ENCODE measurements at regions not wholly inside any gene's neighbourhood (a gene's known extent, or its start where the extent isn't known, plus 50 kb on each side); places are given as distances from the start of the nearest gene placed in this dataset.
"Not testable (repeated sequence)": the region's sequence is repeated elsewhere in the genome, so short reads cannot be mapped to it uniquely, and the experiment has no call there.

DNA sequence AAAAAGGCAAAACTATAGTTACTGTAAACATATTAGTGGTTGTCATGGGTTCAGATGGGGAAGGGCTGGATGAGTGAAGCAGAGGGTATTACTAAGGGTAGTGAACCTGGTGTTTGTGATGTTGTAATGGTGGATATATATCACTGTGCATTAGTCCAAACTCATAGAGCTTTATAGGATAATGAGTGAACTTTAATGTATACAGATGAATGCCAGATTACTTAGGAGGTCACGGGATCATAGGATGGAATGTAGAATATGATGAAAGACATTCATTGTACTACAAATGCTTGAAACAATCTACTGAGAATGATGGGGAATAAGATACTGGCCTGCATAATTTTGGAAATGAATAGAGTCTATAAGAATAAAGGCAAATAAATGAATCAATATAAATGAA is 226.7 kb upstream of the ZNF804A start:
- DNase-seq = no peak

DNA sequence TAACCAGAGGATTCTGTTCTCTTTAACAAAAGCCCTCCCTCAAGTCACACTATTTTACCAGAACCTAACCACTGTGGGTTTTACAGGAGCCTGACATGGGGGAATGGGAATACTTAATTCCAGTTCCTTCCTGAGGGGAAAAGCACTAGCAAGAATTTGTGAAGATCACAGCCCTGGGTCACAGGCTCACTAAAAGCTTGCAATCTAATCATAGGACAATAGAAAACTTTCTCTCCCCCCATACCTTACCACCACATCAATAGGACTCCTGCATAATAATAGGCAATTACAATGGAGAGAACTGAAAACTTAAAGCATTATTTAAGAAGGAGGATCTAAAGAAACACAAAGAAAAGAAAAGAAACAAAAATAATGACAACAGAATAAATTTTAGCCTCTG is 225.8 kb upstream of the ZNF804A start:
- DNase-seq = no peak

DNA sequence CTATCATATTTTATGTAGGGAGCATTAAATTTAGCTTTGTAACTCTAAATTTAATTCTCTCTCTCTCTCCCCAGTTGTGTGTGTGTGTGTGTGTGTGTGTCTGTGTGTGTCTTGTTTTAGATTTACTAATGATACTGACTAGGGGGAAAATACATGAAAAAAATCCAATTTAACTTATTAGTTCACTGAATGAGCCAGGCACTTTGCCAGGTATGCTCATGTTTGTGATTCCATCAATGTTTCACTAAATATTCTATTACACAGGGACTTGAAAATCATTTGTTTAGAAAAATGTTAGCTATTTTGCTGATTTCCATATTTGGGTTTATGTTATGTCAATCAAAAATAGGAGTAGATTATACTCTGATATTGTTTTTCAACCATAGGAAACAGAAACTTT is 203.7 kb upstream of the ZNF804A start:
- DNase-seq = no peak

DNA sequence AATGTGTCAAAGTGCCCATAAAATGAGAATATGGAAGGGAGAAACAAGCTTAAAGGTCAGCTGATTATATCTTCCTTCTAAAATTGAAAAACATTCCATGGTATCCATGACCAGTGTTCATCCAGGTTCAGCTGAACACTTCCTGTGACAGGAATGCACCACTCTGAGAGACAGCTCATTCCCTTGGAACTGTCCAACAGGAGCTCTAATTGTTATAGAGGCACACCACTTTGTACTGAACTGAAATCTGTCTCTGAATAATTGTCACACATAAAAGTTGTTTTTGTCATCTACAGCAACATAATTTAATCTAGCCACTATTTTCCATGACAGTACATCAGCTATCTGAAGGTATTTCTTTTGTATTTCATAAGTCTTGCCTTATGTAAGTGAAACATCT is 195.9 kb upstream of the ZNF804A start:
- no peak for DNase-seq

DNA sequence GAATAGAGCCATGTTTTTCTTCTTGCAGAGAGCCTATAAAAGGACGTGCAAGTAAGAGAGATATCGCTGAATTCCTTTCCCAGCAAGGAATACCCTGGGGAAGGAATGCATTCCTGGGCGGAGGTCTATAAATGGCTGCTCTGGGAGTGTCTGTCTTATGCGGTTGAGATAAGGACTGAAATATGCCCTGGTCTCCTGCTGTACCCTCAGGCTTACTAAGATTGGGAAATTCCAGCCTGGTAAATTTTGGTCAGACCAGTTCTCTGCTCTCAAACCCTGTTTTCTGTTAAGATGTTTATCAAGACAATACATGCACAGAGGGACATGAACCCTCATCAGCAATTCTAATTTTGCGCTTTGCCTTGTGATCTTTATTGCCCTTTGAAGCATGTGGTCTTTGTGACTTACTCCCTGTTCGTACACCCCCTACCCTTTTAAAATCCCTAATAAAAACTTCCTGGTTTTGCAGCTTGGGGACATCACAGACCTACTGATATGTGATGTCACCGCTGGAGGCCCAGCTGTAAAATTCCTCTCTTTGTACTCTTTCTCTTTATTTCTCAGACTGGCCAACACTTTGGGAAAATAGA is 191.2 kb upstream of the ZNF804A start:
- not testable (repeated sequence) for DNase-seq

DNA sequence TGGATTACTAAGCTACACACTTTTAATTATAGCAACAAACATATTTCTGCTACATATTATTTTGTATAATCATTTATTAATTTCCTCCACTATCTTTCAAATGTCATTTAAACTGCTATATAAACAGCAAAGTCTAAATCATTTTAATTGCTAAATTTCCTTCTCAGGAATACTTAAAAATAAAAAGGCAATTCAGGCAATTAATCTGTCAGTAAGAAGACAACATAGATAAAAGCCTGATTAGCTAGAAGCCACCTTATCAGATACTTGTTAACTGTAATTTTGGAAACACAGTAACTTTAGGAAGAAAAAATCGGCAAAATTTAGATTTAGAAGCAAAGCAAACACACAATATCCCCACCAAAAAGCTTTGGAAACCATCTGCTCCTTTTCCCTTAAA is 188.2 kb upstream of the ZNF804A start:
- DNase-seq = no peak

DNA sequence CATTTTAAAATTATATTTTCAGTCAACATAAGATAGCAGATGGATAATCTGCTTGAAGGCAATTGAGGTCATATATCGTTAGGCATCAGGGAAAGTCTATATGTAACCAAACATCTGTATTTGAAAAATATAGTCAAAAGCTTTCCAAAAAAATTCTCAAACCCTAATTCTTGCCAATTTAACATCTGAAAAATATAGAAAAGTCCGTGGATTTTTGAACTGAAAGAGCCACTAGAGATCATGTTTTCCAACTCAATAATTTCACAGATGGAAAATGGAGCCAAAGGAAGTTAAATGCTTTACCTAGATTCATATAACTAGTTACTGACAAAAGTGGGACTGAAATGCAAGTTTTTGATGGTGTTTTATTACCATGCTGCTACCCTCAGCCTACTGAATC is 185.1 kb upstream of the ZNF804A start:
- no peak for DNase-seq

DNA sequence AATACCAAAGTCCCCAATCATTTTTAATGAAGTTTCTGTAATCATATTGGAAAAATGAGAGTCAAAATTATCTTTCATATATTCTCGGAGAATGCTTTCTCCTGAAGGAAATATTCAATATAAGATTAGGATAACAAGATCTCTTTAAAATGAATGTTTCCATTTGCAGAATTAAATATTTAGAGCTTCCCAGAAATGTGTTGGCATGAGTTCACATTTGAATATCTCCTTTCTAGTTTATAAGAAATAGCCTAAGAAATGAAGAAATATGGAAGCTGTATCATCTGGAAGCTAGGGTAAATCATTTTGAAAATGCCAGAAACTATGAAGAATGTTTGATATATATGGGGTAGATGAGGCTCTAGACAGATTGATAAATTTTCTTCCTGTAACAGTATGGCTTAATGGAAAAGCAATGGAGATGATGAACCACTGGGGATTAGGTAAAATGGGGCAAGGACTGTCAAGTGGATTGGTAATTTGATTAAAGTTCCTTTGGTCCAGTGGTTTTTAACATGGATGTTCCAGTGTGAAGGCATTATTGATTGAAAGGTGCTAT is 184.6 kb upstream of the ZNF804A start:
- no peak for DNase-seq

DNA sequence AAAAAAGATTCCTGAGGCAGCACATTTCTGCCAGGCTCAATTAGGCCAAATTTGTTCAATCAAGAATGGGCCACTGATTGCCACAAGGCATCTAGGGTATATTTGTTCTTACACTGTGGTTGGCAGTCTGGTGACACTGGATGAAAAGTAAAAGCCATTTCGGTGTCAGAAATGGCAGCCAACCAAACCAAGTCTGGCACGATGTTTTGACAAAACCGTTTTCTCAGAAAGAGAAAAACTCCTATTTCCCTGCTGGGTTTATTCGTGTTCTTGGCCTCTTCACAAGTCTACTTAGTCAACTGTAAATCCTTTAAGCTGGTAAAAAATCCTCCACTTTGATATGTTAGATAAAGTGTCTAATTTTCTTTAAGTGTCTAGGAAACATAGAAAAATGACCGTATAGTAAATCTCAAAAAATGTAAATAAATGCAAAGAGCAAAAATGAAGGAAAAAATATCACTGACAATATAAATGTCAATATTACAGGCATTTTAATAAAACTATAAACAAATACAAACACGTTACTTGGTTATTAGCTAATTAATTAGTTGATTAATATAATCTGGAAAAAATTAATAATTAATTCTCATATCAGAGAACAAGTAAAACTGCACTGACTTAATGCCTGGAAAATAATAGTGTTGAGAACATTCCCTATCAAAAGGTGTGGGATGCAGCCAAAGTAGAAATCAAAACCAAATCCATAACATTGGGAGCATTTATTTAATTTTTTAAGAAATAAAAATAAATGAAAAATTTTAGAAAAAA is 182.0 kb upstream of the ZNF804A start:
- no peak for DNase-seq

DNA sequence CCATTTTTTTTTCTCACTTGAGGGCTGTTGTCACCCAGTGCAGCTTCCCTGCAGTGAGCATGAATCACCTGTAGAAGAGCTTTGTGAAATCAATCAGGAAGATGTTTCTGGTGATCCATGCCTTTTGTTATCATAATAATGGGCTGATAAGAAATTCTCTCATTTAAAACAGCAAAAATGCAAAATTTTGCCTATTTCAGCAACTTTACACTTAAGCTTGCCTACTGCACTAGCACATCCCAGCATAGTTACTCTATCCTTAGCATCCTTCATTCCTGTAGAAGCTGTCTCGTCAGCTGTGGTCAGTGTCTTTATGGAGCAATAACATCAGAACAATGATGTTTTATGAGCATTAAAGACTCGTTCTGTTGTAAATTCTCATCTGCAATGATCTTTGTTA is 178.6 kb upstream of the ZNF804A start:
- DNase-seq = no peak

DNA sequence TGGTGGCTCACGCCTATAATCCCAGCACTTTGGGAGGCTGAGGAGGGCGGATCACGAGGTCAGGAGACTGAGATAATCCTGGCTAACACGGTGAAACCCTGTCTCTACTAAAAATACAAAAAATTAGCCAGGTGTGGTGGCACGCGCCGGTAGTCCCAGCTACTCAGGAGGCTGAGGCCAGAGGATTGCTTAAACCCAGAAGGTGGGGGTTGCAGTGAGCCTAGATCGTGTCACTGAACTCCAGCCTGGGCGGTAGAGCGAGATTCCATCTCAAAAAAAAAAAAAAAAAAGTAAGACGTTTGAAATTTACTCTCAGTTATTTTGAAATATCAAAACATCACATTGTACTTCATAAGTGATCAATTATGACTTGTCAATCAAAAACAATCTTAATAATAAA is 176.9 kb upstream of the ZNF804A start:
- not testable (repeated sequence) for DNase-seq

DNA sequence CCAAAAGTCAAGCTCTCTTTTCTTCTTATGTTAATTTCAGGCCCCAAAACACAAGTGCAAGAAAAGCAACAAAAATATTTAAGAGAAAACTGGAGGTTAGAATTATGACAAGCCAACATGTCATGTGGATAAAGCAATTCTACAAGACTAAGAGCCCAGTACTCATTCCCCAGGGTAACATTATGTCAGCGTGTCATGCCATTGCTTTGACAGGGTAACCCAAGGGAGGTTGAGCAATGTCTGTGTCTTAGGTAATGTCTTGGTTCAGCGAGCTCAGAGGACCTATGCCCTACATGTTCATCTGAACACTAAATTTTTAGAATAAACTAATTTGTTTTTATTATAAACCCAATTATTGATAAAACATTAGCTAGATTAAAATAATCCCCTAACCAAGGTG is 173.2 kb upstream of the ZNF804A start:
- DNase-seq = no peak

DNA sequence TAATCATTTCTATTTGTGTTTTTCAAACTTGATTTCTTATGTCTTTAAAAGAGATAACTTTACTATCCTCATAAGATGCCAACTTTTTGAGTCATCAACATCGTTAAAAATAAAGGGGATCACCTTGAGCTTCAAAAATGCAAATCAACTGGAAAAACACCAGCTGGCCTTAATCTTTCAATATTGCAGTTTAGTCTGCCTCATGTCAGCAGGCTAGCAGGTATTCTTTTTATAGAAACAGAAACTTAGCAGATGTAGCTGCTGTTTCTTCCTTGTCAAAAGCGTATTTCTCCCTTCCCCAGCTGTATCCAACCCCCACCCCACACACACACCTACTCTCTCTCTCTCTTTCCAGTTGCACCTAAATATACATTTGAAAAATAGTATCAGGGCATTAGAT is 154.1 kb upstream of the ZNF804A start:
- peak; percentile 7 for DNase-seq

DNA sequence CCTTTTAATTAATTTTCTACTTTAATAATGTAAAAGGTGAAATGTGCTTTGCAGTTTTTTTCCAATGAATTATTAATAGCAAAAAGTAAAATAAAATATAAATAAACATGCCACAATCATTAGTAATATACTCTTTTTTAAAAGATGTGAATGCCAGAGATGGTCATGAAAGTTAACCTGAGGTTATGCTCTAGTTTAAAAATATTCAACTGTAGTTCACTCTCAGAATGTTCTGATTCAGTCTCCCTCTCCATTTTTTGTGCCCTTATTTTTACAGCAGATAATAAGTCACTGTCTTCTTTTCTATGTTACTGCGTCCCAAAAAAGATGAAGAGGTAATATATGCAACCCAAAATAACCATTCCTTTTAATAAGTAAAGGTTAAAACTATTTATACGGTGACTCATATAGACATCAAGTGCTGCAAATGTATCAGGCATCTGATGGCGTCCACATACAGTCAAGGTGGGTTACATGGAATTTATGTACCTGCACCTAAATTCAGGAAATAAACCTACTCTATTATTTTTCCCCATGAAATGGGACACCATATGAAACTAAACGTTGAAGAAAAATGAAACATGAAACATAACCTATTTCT is 153.6 kb upstream of the ZNF804A start:
- no peak for DNase-seq

DNA sequence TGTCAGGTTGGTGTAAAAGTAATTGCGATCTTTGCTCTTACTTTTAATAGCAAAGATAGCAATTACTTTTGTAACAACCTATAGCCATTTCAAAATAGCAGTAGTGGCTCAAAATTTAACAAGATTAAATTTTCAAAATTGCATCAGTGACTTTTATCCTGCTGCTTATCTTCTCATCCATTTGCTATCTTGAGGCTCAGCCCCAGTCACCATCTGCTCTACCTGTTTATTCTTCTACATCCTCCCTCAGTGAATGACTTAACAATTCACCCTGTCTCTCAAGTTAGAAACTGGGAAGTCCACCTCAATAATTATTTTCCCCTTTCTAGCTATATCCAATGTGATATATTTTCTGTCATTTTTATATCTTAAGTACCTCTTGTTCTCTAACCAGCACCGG is 148.6 kb upstream of the ZNF804A start:
- DNase-seq = no peak

DNA sequence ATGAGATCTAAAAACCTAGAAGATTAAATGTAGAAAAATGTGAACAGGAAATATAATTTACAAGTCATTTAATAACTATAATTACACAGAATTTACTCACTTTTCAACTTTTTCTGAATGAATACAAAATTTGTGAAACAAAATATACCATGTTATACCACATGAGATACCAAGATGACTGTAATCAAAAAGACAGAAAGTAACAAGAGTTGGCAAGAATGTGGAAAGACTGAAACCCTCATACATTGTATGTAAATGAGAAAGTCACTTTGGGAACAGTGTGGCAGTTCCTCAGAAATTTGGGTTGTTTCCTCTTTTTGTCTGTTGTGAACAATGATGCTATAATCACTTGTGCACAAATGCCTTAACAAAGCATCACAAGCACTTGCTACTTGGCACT is 145.4 kb upstream of the ZNF804A start:
- DNase-seq = no peak

DNA sequence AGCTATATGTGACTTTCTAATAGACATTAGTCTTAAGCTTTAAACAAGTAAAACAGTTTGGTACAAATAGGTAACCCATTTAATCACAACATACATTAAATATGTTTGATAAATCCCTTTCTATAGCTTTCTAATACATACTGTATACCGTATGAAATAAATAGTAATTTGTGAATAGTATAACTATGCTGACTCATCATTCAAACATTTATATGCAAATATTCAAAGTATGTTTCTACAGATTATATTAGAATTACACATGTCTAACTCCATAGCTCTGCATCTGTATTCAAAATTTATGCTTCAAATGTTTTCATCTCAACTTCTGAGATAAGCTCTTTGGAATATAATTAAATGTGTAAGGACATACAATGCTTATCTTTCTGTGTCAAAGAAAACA is 142.7 kb upstream of the ZNF804A start:
- no peak for DNase-seq

DNA sequence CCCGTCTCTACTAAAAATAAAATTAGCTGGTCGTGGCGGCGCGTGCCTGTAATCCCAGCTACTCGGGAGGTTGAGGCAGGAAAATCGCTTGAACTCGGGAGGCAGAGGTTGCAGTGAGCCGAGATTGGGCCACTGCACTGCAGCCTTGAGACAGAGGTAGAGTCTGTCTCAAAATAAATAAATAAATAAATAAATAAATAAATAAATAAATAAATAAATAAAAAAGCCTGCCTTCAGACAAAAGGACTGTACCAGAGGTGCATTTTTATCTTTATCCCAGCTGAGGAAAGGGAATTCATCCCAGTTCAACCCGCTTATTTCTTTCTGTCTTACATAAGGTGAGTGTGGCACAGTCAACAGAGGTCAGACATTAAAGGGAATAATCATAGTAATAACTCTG is 141.6 kb upstream of the ZNF804A start:
- DNase-seq = not testable (repeated sequence)

DNA sequence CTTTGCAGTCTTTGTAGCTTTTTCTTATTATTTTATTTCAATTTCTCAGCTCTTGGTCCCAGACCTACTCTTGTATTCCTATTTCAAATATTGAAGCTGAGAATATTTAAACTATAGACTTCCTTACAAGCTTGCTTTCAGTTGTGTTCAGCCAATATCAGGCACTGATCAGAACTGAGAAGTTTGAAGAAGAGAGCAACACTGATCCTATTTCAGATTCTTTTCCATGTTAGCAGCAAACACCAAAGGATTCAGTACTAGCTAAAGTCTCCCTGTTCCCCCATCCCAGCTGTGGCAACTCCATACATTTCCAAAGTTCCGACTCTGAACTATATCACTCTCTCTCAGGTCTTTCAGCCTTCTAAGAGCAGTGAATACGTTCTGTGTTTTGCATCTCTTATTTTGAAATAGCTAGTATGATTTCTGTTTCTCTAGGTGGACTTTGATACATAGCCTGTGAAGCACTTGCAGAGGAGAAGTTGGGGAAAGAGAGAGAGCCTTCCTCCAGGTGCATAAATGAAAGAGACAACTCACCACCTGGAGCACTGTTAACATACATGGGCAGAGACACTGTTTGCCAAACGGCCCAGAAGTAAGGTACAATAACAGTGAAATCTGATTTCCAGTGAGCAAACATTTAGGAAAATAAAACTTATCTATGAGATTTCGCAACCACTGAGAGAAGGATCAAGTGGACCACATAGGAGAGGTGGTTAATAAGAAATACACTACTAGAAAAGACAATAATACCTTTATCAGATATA is 135.0 kb upstream of the ZNF804A start:
- no peak for DNase-seq

DNA sequence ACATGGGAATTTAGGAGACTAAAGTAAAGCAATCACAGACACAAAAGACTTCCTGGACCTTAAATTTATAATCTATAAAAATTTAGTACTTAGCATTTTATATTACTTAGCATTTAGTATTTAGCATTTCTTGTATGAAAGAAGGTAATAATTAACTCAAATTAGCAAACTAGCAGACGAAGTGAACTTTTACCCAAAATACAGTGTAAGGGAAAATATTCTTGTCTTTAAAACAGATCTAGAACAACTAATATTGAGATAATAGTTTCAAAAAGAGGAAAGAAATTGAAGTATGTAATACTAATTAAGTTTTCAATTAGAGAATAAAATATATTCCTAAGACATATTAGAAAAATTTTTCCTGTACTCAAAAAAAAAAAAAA is 134.5 kb upstream of the ZNF804A start:
- DNase-seq = no peak

DNA sequence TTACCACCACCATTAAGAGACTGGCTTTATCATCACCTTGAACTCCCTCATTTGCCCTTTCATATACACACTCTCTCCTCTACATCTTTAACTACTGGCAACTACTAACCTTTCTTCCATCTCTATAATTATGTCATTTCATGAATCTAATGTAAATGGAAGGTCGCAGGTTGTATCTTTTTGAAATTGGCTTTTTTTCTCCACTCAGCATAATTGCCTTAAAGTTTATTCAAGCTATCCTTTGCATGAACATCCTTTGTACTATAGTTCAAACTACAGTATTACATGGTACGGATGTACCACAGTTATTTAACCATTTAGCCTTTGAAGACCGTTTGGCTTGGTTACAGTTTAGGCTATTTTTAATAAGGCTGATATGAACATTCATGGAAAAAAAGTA is 129.5 kb upstream of the ZNF804A start:
- no peak for DNase-seq

DNA sequence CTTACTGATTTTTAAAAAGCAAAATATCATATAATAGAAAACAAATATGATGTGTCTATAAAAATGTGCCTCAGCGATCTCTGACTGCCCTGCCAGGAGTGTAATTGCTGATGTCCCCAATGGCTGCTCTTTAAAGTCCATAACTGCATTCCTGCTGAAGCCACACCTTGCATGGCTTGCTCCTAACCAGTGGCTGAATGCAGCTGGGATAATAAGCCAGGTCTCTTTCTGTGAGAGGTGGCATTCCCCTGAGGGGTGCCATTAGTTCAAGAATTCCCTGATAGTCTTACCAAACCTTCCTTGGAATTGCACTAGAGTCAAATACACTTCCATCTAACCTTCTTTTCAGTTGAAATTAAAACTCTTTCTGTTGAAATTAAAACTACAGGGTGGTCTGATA is 125.8 kb upstream of the ZNF804A start:
- no peak for DNase-seq

DNA sequence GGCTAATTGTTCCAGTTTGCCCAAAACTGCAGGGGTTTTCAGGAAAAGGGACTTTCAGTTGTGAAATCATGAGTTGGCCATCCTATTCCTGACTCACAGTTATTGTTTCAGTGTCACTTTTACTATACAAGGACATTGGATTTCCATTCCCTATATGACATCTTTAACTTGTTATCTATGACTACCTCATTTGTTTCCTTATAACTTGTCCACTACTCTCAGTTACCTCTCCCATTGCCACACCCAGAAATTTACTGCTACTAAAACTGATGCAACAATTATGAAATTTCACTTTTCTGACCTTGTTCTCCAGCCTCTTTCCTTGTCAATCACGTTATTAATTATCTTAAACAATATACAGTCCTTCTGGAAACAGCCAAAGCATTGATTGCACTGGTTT is 116.5 kb upstream of the ZNF804A start:
- no peak for DNase-seq

DNA sequence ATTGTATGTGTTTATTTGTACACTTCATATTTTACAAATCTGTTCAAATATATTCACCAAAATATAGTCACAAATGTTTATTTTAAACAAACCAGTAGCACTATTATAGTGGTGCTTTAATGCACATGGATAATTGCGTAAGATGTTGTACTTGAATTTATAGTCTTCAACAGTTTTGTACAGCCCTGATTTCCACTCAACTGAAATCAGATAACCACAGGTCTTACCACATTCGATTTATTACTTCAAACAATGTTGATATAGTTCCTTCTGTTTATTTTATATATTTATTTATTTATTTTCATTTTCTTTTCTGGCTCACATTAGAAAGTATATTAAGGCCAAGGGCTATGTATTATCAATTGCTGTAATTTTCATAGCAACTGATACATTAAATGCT is 99.4 kb upstream of the ZNF804A start:
- no peak for DNase-seq

Measured in NCI-H1417 treated with DMSO at 0.1 percent for 48 hours (cell line).